SK-N-SH treated with all-trans-retinoic acid at 6 μM for 48 hours (cell line): ENCODE measurements at regions not wholly inside any gene's neighbourhood (a gene's known extent, or its start where the extent isn't known, plus 50 kb on each side); places are given as distances from the start of the nearest gene placed in this dataset.

Experiments
- CSRNP3 ChIP-seq: fragments of 250-450 bp; sonication (Bioruptor Pico); IDR thresholded peaks from 2 replicates; pipeline ENCODE4 v1.5.1; 2021; ENCODE audit warnings: mild to moderate bottlenecking, moderate library complexity
- ZFP3 ChIP-seq: fragments of 250-450 bp; sonication (Bioruptor Pico); IDR thresholded peaks from 2 replicates; pipeline ENCODE4 v1.5.0; 2020; ENCODE audit warnings: mild to moderate bottlenecking, moderate library complexity

DNA sequence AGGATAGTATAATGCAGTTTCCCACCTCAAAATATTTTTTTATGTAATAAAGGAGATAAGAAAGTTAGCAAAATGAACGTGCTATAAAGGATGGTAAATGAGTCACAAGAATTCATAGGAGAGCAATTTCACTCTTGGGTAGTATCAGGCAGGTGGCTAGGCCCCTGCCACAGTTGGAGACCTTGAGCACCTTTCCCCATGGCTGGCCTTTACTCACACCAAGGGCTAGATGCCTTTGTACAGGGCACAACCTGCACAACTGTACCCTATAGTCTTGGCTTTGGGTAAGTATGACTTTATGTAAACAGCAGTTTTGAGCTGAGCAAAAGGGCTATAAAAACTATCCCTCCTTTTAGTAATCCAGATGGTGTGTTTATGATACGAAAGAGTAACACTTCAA, 85.1 kb downstream of the CTH start:
- no peak for TF ChIP-seq ZFP3 (CRISPR knock-in tag)
- no peak for TF ChIP-seq CSRNP3 (CRISPR knock-in tag)
